Mucosa of stomach (tissue), 1 donor: ENCODE measurements at regions not wholly inside any gene's neighbourhood (a gene's known extent, or its start where the extent isn't known, plus 50 kb on each side); places are given as distances from the start of the nearest gene placed in this dataset.

Experiments
- H3K27me3 ChIP-seq: one replicate; pipeline ENCODE4 v1.7.0; 2013; ENCODE audit warnings: mild to moderate bottlenecking, low read length; ENCODE audit not compliant: control insufficient read depth, insufficient read depth
- H3K36me3 ChIP-seq: one replicate; pipeline ENCODE4 v1.7.0; 2013; ENCODE audit warnings: low read length; ENCODE audit not compliant: control insufficient read depth, insufficient read depth
- H3K4me1 ChIP-seq: one replicate; pipeline ENCODE4 v1.7.0; 2013; ENCODE audit warnings: mild to moderate bottlenecking, low read length; ENCODE audit not compliant: control insufficient read depth, insufficient read depth
- H3K4me3 ChIP-seq: one replicate; pipeline ENCODE4 v1.7.0; 2013; ENCODE audit warnings: low read length
- H3K9ac ChIP-seq: one replicate; pipeline ENCODE4 v1.7.0; 2013; ENCODE audit warnings: mild to moderate bottlenecking, low read length, moderate library complexity
- H3K9me3 ChIP-seq: one replicate; pipeline ENCODE4 v1.7.0; 2013; ENCODE audit warnings: mild to moderate bottlenecking, low read length, moderate library complexity; ENCODE audit not compliant: control insufficient read depth
- donor health status: Pancreatic carcinoma.

GRCh38 chr3:34254285-34254684 lies 455.9 kb downstream of the PDCD6IP start:
- Histone ChIP-seq H3K4me1 (no peaks in the 10 kb centered on the region), H3K9me3 (no peaks in the 10 kb centered on the region), H3K36me3 (no peaks in the 10 kb centered on the region)

GRCh38 chr3:34256021-34256420 lies 457.6 kb downstream of the PDCD6IP start:
- Histone ChIP-seq H3K4me1 (no peaks in the 10 kb centered on the region), H3K36me3 (no peaks in the 10 kb centered on the region), H3K27me3 (no peaks in the 10 kb centered on the region), H3K4me3 (no peak overlapping the region), H3K9ac (no peak overlapping the region), H3K9me3 (no peaks in the 10 kb centered on the region)

More at GRCh38 chr3:34254285-34254684, 455.9 kb downstream of the PDCD6IP start:
- Histone ChIP-seq H3K27me3 (no peaks in the 10 kb centered on the region), H3K9ac (no peak overlapping the region), H3K4me3 (no peak overlapping the region)

GRCh38 chr3:34256791-34257190 lies 458.4 kb downstream of the PDCD6IP start:
- no peaks in the 10 kb centered on the region for H3K27me3 ChIP-seq
- H3K9me3 ChIP-seq = no peaks in the 10 kb centered on the region
- H3K4me3 ChIP-seq = no peak overlapping the region
- no peak overlapping the region for H3K9ac ChIP-seq
- no peaks in the 10 kb centered on the region for H3K36me3 ChIP-seq
- no peaks in the 10 kb centered on the region for H3K4me1 ChIP-seq

GRCh38 chr3:34258271-34258998 lies 460.0 kb downstream of the PDCD6IP start:
- H3K4me3 ChIP-seq = no peak overlapping the region
- no peaks in the 10 kb centered on the region for H3K4me1 ChIP-seq
- no peaks in the 10 kb centered on the region for H3K9me3 ChIP-seq
- no peaks in the 10 kb centered on the region for H3K27me3 ChIP-seq
- H3K36me3 ChIP-seq = no peaks in the 10 kb centered on the region
- no peak overlapping the region for H3K9ac ChIP-seq

- Histone ChIP-seq H3K27me3 (no peaks in the 10 kb centered on the region), H3K4me3 (no peak overlapping the region)
Observed at GRCh38 chr3:34260271-34261000, 462.0 kb downstream of the PDCD6IP start.

GRCh38 chr3:34261001-34261385 lies 462.6 kb downstream of the PDCD6IP start:
- H3K4me3 ChIP-seq = no peak overlapping the region
- H3K36me3 ChIP-seq = no peaks in the 10 kb centered on the region
- H3K9ac ChIP-seq = no peak overlapping the region
- H3K27me3 ChIP-seq = no peaks in the 10 kb centered on the region
- no peaks in the 10 kb centered on the region for H3K9me3 ChIP-seq
- no peaks in the 10 kb centered on the region for H3K4me1 ChIP-seq

More at GRCh38 chr3:34260271-34261000, 462.0 kb downstream of the PDCD6IP start:
- H3K4me1 ChIP-seq = no peaks in the 10 kb centered on the region
- H3K36me3 ChIP-seq = no peaks in the 10 kb centered on the region
- no peak overlapping the region for H3K9ac ChIP-seq
- no peaks in the 10 kb centered on the region for H3K9me3 ChIP-seq

- H3K4me1 ChIP-seq = no peaks in the 10 kb centered on the region
- no peaks in the 10 kb centered on the region for H3K27me3 ChIP-seq
- H3K36me3 ChIP-seq = no peaks in the 10 kb centered on the region
- H3K9me3 ChIP-seq = no peaks in the 10 kb centered on the region
- no peak overlapping the region for H3K9ac ChIP-seq
- H3K4me3 ChIP-seq = no peak overlapping the region
Observed at GRCh38 chr3:34263101-34263621, 464.7 kb downstream of the PDCD6IP start.

- Histone ChIP-seq H3K27me3 (no peaks in the 10 kb centered on the region), H3K36me3 (no peaks in the 10 kb centered on the region), H3K9me3 (no peaks in the 10 kb centered on the region), H3K4me3 (no peak overlapping the region), H3K9ac (no peak overlapping the region), H3K4me1 (no peaks in the 10 kb centered on the region)
Observed at GRCh38 chr3:34264337-34265041, 466.1 kb downstream of the PDCD6IP start.

- H3K9ac ChIP-seq = no peak overlapping the region
- no peaks in the 10 kb centered on the region for H3K36me3 ChIP-seq
- H3K4me3 ChIP-seq = no peak overlapping the region
- H3K4me1 ChIP-seq = no peaks in the 10 kb centered on the region
- no peaks in the 10 kb centered on the region for H3K27me3 ChIP-seq
- H3K9me3 ChIP-seq = no peaks in the 10 kb centered on the region
Observed at GRCh38 chr3:34267088-34267487, 468.7 kb downstream of the PDCD6IP start.

- Histone ChIP-seq H3K9ac (no peak overlapping the region), H3K4me1 (no peaks in the 10 kb centered on the region), H3K36me3 (no peaks in the 10 kb centered on the region), H3K27me3 (no peaks in the 10 kb centered on the region), H3K4me3 (no peak overlapping the region), H3K9me3 (no peaks in the 10 kb centered on the region)
Observed at GRCh38 chr3:34268032-34268709, 469.7 kb downstream of the PDCD6IP start.

GRCh38 chr3:34275811-34276210 lies 477.4 kb downstream of the PDCD6IP start:
- Histone ChIP-seq H3K4me3 (no peak overlapping the region), H3K27me3 (no peaks in the 10 kb centered on the region), H3K9ac (no peak overlapping the region)

More at GRCh38 chr3:34275811-34276210, 477.4 kb downstream of the PDCD6IP start:
- Histone ChIP-seq H3K9me3 (no peaks in the 10 kb centered on the region), H3K4me1 (no peaks in the 10 kb centered on the region), H3K36me3 (no peaks in the 10 kb centered on the region)
